ENCODE measurements at regions not wholly inside any gene's neighbourhood (a gene's known extent, or its start where the extent isn't known, plus 50 kb on each side); places are given as distances from the start of the nearest gene placed in this dataset.

GRCh38 chr5:3129252-3129651 is 377.8 kb upstream of the IRX2 start:
- DNase-seq, result no peak

GRCh38 chr5:3127423-3127911 is 376.0 kb upstream of the IRX2 start:
- DNase-seq, result no peak

- DNase-seq, result no peak
These were observed 375.2 kb upstream of the IRX2 start for GRCh38 chr5:3126639-3127038.

GRCh38 chr5:3124410-3124809 is 372.9 kb upstream of the IRX2 start:
- no peak for DNase-seq

- DNase-seq, result no peak
These were observed 372.3 kb upstream of the IRX2 start for GRCh38 chr5:3123763-3124157.

GRCh38 chr5:3122985-3123762 is 371.7 kb upstream of the IRX2 start:
- no peak for DNase-seq

GRCh38 chr5:3122216-3122615 is 370.7 kb upstream of the IRX2 start:
- DNase-seq, result no peak

- no peak for DNase-seq
These were observed 370.3 kb upstream of the IRX2 start for GRCh38 chr5:3121813-3122212.

GRCh38 chr5:3120028-3120427 is 368.6 kb upstream of the IRX2 start:
- no peak for DNase-seq

- DNase-seq, result no peak
These were observed 368.0 kb upstream of the IRX2 start for GRCh38 chr5:3119435-3119834.

GRCh38 chr5:3118340-3118739 is 366.9 kb upstream of the IRX2 start:
- no peak for DNase-seq

- DNase-seq, result no peak
These were observed 364.9 kb upstream of the IRX2 start for GRCh38 chr5:3116366-3116765.

- no peak for DNase-seq
These were observed 363.0 kb upstream of the IRX2 start for GRCh38 chr5:3114467-3114866.

- DNase-seq, result no peak
These were observed 358.9 kb upstream of the IRX2 start for GRCh38 chr5:3110371-3110770.

GRCh38 chr5:3107156-3107611 is 355.7 kb upstream of the IRX2 start:
- no peak for DNase-seq

- DNase-seq, result no peak
These were observed 354.1 kb upstream of the IRX2 start for GRCh38 chr5:3105581-3105980.

- DNase-seq, result no peak
These were observed 353.7 kb upstream of the IRX2 start for GRCh38 chr5:3105172-3105571.

GRCh38 chr5:3104429-3105060 is 353.1 kb upstream of the IRX2 start:
- no peak for DNase-seq

- no peak for DNase-seq
These were observed 351.9 kb upstream of the IRX2 start for GRCh38 chr5:3103262-3103811.

GRCh38 chr5:3102531-3102930 is 351.1 kb upstream of the IRX2 start:
- DNase-seq, result no peak

GRCh38 chr5:3101561-3101960 is 350.1 kb upstream of the IRX2 start:
- no peak for DNase-seq

- no peak for DNase-seq
These were observed 349.6 kb upstream of the IRX2 start for GRCh38 chr5:3100921-3101551.

GRCh38 chr5:3099954-3100353 is 348.5 kb upstream of the IRX2 start:
- DNase-seq, result no peak

GRCh38 chr5:3099526-3099925 is 348.0 kb upstream of the IRX2 start:
- no peak for DNase-seq

All from EL (cell line).